ENCODE measurements at regions not wholly inside any gene's neighbourhood (a gene's known extent, or its start where the extent isn't known, plus 50 kb on each side); places are given as distances from the start of the nearest gene placed in this dataset.

- 46% methylated on average over 1 of the region's 1 CpG for WGBS (ENCODE audit: low lambda C conversion rate)
- H4K20me1 ChIP-seq (ENCODE audit: insufficient read depth), result no peaks in the 10 kb centered on the region
- H2AFZ ChIP-seq (ENCODE audit: low read depth), result no peak overlapping the region
- H3K9me2 ChIP-seq, result no peaks in the 10 kb centered on the region
- no peaks in the 10 kb centered on the region for H3K79me2 ChIP-seq (ENCODE audit: insufficient read depth)
- no peak overlapping the region for H3K4me2 ChIP-seq
- H3K27me3 ChIP-seq (ENCODE audit: insufficient read depth), result no peaks in the 10 kb centered on the region
- ChIA-PET POLR2A (no interaction called here), CTCF (interaction anchor here (1.2 kb wide), 1 partner anchor 92 kb away, joined by 3 read pairs; no protein-coding TSS in a partner anchor)
- DNase-seq, result no peak
- no peaks in the 10 kb centered on the region; a peak in 1 of 4 replicates for H3K4me1 ChIP-seq (ENCODE audit: control insufficient read depth in 1 of 2, insufficient read depth in 2 of 2, low read depth in 1 of 2, low read length in 1 of 2)
- no peak overlapping the region for H3K27ac ChIP-seq (ENCODE audit: low read depth in 2 of 2, low read length in 1 of 2)
- TF ChIP-seq MEF2A (IDR thresholded peaks at IDR 0.05; ENCODE audit: borderline replicate concordance, low read depth) (no peak), SMC3 (IDR thresholded peaks at IDR 0.05; ENCODE audit: low read depth, low read length) (no peak), ZBTB33 (IDR thresholded peaks at IDR 0.05; ENCODE audit: borderline replicate concordance, low read depth) (no peak), NFIC (IDR thresholded peaks at IDR 0.05; ENCODE audit: borderline replicate concordance) (no peak), JUND (IDR thresholded peaks at IDR 0.05) (no peak), CTCF (IDR thresholded peaks at IDR 0.05) (no peak), RXRA (IDR thresholded peaks at IDR 0.05; ENCODE audit: borderline replicate concordance, low read depth) (no peak), SIN3A (IDR thresholded peaks at IDR 0.05; ENCODE audit: borderline replicate concordance, low read depth, low read length) (no peak), REST (IDR thresholded peaks at IDR 0.05; ENCODE audit: low read depth, low read length) (no peak), POLR2AphosphoS5 (IDR thresholded peaks at IDR 0.05; ENCODE audit: low read depth, low read length) (no peak), ELF1 (IDR thresholded peaks at IDR 0.05) (no peak), MXI1 (IDR thresholded peaks at IDR 0.05; ENCODE audit: low read depth, low read length) (no peak), USF2 (IDR thresholded peaks at IDR 0.05; ENCODE audit: borderline replicate concordance, low read depth, low read length) (no peak), FOXJ3 (CRISPR knock-in tag; IDR thresholded peaks at IDR 0.05) (no peak), USF1 (IDR thresholded peaks at IDR 0.05; ENCODE audit: borderline replicate concordance, low read depth) (no peak), RFX5 (IDR thresholded peaks at IDR 0.05; ENCODE audit: low read length) (no peak), IRF3 (IDR thresholded peaks at IDR 0.05; ENCODE audit: low read depth, low read length) (no peak)
- no peaks in the 10 kb centered on the region for H3K36me3 ChIP-seq (replicated peaks in 1 of 2; ENCODE audit: control insufficient read depth in 1 of 2, insufficient read depth in 2 of 2, low read length in 1 of 2)
- no peaks in the 10 kb centered on the region for H3F3A ChIP-seq (replicated peaks; ENCODE audit: insufficient read depth)
- no peak overlapping the region for H3K4me3 ChIP-seq (ENCODE audit: low read depth in 2 of 2, low read length in 1 of 2)
- no peak overlapping the region for H3K9ac ChIP-seq
- H3K9me3 ChIP-seq, result no peaks in the 10 kb centered on the region
Measured at GRCh38 chr3:43236008-43236407, 50.3 kb upstream of the SNRK start.
